ENCODE measurements at regions not wholly inside any gene's neighbourhood (a gene's known extent, or its start where the extent isn't known, plus 50 kb on each side); places are given as distances from the start of the nearest gene placed in this dataset.
A peak's percentile ranks its signal among the peaks of the same experiment; 100 is the strongest.

DNA sequence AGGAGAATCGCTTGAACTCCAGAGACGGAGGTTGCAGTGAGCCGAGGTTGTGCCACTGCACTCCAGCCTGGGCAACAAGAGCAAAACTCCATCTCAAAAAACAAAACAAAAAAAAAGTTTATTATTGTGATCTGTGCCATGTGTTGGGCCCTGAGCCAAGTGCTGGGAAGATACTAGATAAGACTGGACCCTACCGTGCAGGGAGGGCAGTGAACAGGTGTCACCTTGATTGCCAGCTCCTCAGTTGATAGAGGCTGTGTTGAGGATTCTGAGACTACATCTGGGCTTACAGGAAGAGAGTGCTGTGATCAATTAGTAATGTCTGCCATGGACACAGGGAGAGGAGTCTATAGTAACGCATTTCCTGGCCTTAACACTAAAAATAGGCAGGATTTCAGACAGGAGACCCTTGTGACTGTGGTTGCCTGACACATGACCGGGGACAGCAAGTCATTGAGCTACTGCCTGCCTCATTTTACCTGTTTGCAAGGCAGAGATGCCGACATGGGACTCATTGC, 201.5 kb downstream of the C9orf50 start:
- no peaks in the 10 kb centered on the region for H3K9me3 ChIP-seq (ENCODE audit: low read depth, low read length)
- no peak for DNase-seq (ENCODE audit: low read depth, low spot score)
- H3K9ac ChIP-seq (ENCODE audit: insufficient read length): no peak overlapping the region
- no peaks in the 10 kb centered on the region for H3K36me3 ChIP-seq (ENCODE audit: insufficient read depth, low read length)
- TF ChIP-seq FOXP2 (optimal IDR thresholded peaks at IDR 0.05; ENCODE audit: control extremely low read depth, extremely low read length, insufficient read depth) (no peak), POLR2AphosphoS5 (IDR thresholded peaks at IDR 0.05; ENCODE audit: borderline replicate concordance, low read depth, low read length) (no peak), EZH2 (IDR thresholded peaks at IDR 0.05) (no peak)
- H3K4me3 ChIP-seq: no peak overlapping the region
- H3K27ac ChIP-seq: no peak overlapping the region

DNA sequence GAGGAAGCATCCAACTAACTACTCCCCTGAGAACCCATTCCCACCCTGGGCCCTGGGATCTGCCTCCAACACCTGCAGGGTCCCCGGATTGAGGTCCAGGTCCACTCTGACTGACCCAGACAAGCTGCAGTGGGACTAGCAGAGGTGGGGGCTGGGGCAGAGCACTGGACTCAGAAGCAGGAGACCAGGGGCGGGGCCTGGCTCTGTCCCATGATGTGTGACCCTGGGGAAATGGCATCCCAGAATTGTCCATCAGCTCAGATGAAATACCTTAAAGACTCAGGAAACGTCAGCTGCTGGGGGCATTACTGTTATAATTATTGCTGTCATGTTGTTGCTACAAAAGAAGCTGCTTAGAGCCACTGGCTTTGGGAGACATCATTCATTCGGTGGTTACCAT, 202.4 kb downstream of the C9orf50 start:
- TF ChIP-seq FOXP2 (optimal IDR thresholded peaks at IDR 0.05; ENCODE audit: control extremely low read depth, extremely low read length, insufficient read depth): no peak
- TF ChIP-seq EZH2 (IDR thresholded peaks at IDR 0.05): no peak
- no peak for TF ChIP-seq POLR2AphosphoS5 (IDR thresholded peaks at IDR 0.05; ENCODE audit: borderline replicate concordance, low read depth, low read length)
- Histone ChIP-seq H3K27ac (no peak overlapping the region), H3K36me3 (ENCODE audit: insufficient read depth, low read length) (no peaks in the 10 kb centered on the region), H3K9ac (ENCODE audit: insufficient read length) (no peak overlapping the region), H3K9me3 (ENCODE audit: low read depth, low read length) (no peaks in the 10 kb centered on the region), H3K4me3 (no peak overlapping the region)
- DNase-seq (ENCODE audit: low read depth, low spot score): no peak

DNA sequence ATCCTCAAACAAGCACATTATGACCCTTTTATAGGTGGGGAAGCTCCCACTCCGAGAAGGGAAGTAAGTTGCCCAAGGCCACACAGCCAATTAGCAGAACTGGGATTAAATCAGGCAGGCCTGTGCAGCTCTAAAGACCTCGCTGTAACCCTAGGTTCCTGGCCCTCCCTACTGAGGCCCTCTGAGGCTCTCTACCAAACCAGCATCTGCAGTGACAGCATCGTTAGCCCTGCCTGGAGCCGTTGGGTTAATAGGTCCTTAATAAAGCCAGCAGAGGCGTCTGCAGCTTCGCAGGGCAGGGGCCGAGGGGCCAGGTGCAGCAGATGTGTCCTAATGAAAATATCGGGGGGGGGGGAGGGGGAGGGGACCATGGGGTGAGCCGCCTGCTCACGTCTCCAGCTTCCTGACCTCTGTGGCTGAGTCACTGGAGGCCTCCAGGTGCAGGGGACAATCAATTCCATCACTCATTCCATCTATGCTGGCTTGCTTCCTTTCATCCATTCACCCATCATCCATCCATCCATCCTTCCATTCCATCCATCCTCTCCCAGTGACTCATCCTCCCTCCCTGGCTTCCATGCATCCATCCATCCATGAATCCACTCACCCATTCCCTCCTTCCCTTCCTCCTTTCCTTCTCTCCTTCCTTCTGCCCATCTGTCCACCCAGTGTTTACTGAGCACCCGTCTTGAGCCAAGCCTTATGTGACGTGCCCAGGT, 203.9 kb downstream of the C9orf50 start:
- TF ChIP-seq EZH2 (IDR thresholded peaks at IDR 0.05) (no peak), POLR2AphosphoS5 (IDR thresholded peaks at IDR 0.05; ENCODE audit: borderline replicate concordance, low read depth, low read length) (no peak), FOXP2 (optimal IDR thresholded peaks at IDR 0.05; ENCODE audit: control extremely low read depth, extremely low read length, insufficient read depth) (no peak)
- H3K36me3 ChIP-seq (ENCODE audit: insufficient read depth, low read length): no peaks in the 10 kb centered on the region
- no peak overlapping the region for H3K4me3 ChIP-seq
- H3K9me3 ChIP-seq (ENCODE audit: low read depth, low read length): no peaks in the 10 kb centered on the region
- no peak overlapping the region for H3K27ac ChIP-seq
- no peak overlapping the region for H3K9ac ChIP-seq (ENCODE audit: insufficient read length)
- no peak for DNase-seq (ENCODE audit: low read depth, low spot score)

DNA sequence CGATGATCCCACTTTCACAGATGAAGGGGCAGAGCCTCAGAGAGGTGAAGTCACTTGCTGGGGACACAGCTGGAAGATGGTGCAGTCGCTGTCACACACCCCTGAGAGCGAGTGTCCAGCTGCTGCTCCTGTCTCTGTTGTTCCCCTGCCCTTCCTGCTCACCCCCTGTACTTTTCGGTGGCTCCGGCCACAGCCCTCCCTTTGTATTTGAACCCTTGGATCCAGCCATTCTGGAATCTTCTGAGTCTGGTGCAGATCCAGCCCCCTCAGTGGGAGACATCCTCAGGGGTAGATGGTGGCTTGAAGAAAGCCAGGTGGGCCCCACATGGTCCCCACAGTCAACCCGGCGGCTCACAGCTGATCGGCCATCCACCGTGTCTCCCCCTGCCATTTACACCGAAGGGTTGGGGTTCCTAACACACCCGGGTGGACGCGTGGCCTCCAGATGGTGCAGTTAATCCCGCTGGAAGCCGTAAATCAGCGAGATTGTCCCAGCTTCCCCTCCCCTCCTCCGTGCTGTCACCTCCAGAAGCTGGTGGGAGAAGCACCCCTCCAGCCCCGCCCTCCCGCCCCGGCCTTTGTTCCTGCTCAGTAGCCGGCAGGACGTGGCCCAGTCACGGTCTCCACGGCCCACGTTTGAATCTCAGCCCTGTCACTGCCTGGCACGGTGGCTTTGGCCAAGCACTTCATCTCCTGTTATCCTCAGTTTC, 204.8 kb downstream of the C9orf50 start:
- Histone ChIP-seq H3K9ac (ENCODE audit: insufficient read length) (no peak overlapping the region), H3K36me3 (ENCODE audit: insufficient read depth, low read length) (no peaks in the 10 kb centered on the region), H3K9me3 (ENCODE audit: low read depth, low read length) (no peaks in the 10 kb centered on the region), H3K4me3 (no peak overlapping the region), H3K27ac (no peak overlapping the region)
- DNase-seq (ENCODE audit: low read depth, low spot score): no peak
- TF ChIP-seq EZH2 (IDR thresholded peaks at IDR 0.05) (no peak), FOXP2 (optimal IDR thresholded peaks at IDR 0.05; ENCODE audit: control extremely low read depth, extremely low read length, insufficient read depth) (no peak), POLR2AphosphoS5 (IDR thresholded peaks at IDR 0.05; ENCODE audit: borderline replicate concordance, low read depth, low read length) (no peak)

GRCh38 chr9:129414993-129415941, 205.6 kb downstream of the C9orf50 start:
- H3K4me3 ChIP-seq: no peak overlapping the region

DNA sequence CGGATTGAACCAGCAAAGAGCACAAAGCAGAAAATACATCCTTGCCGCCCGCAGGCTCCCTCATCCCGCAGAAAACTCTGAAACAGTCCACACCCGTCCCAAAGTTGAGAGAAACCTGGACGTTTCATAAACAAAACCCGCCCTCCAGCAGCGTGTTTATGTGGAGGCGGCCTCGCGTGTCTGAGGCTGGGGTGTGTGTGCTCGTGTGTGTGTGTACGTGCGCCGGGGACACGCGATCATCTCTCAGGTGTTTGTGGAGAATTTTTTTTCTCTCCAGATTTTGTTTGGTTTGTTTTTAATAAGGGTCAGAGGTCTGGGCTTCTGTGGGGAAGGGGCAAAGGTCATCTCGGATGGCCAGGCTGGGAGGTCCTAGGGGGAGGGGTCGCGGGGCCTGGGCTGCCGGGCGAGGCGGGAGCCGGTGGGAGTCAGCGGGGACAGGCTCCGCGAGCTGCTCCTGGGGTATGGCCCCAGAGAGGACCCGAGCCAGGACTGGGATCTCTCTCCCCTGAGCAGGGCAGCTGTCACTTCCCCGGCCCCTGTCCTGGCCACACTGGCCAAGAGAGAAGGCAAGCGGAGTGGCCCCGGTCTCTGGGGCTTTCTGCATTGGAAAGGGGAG, 206.4 kb downstream of the C9orf50 start:
- no peak for DNase-seq (ENCODE audit: low read depth, low spot score)
- no peak for TF ChIP-seq FOXP2 (optimal IDR thresholded peaks at IDR 0.05; ENCODE audit: control extremely low read depth, extremely low read length, insufficient read depth)
- no peak for TF ChIP-seq EZH2 (IDR thresholded peaks at IDR 0.05)
- no peaks in the 10 kb centered on the region for H3K9me3 ChIP-seq (ENCODE audit: low read depth, low read length)
- H3K9ac ChIP-seq (ENCODE audit: insufficient read length): peak overlapping the region; percentile 97
- peak overlapping the region; percentile 89 for H3K4me3 ChIP-seq
- peak overlapping the region; percentile 96 for H3K27ac ChIP-seq
- H3K36me3 ChIP-seq (ENCODE audit: insufficient read depth, low read length): no peaks in the 10 kb centered on the region

More at GRCh38 chr9:129414993-129415941, 205.6 kb downstream of the C9orf50 start:
- Histone ChIP-seq H3K9ac (ENCODE audit: insufficient read length) (no peak overlapping the region), H3K27ac (peak overlapping the region; percentile 96), H3K36me3 (ENCODE audit: insufficient read depth, low read length) (no peaks in the 10 kb centered on the region), H3K9me3 (ENCODE audit: low read depth, low read length) (no peaks in the 10 kb centered on the region)
- DNase-seq (ENCODE audit: low read depth, low spot score): no peak
- TF ChIP-seq EZH2 (IDR thresholded peaks at IDR 0.05): no peak
- TF ChIP-seq FOXP2 (optimal IDR thresholded peaks at IDR 0.05; ENCODE audit: control extremely low read depth, extremely low read length, insufficient read depth): no peak
- TF ChIP-seq POLR2AphosphoS5 (IDR thresholded peaks at IDR 0.05; ENCODE audit: borderline replicate concordance, low read depth, low read length): no peak

GRCh38 chr9:129413537-129414376, 207.1 kb downstream of the C9orf50 start:
- no peak for TF ChIP-seq EZH2 (IDR thresholded peaks at IDR 0.05)
- peak; percentile 50; the same call in 1 of the 2 replicates for TF ChIP-seq POLR2AphosphoS5 (IDR thresholded peaks at IDR 0.05; ENCODE audit: borderline replicate concordance, low read depth, low read length)
- Histone ChIP-seq H3K36me3 (ENCODE audit: insufficient read depth, low read length) (no peaks in the 10 kb centered on the region), H3K9me3 (ENCODE audit: low read depth, low read length) (no peaks in the 10 kb centered on the region), H3K9ac (ENCODE audit: insufficient read length) (peak overlapping the region; percentile 97), H3K27ac (peak overlapping the region; percentile 96), H3K4me3 (peak overlapping the region; percentile 89)
- no peak for DNase-seq (ENCODE audit: low read depth, low spot score)
